Activated CD4-positive, alpha-beta T cell treated with anti-CD3 and anti-CD28 coated beads, Interleukin-2, amount 10 ng/mL, durations not matched to agents 7 days and 5 days (primary cell): ENCODE measurements at regions not wholly inside any gene's neighbourhood (a gene's known extent, or its start where the extent isn't known, plus 50 kb on each side); places are given as distances from the start of the nearest gene placed in this dataset.

ENCODE experiments used
- CTCF ChIA-PET: fragments of 350-600 bp; sonication (Branson Sonifier 250); formaldehyde crosslinking; loops from one replicate; lab custom pipeline; 2021; ENCODE audit warnings: antibody characterized with exemption; lab: Charles Lee
- POLR2A ChIA-PET: fragments of 350-600 bp; sonication (Branson Sonifier 250); formaldehyde crosslinking; loops from one replicate; lab custom pipeline; 2021; ENCODE audit warnings: antibody characterized with exemption; lab: Charles Lee
- DNase-seq: peaks from one replicate; pipeline ENCODE4 v3.0.0-alpha.2; 2020
- H3K27ac Mint-ChIP-seq: one replicate; pipeline ENCODE4 v1.8.0; 2021; ENCODE audit warnings: mild to moderate bottlenecking, moderate library complexity, mixed read lengths
- H3K27me3 Mint-ChIP-seq: one replicate; pipeline ENCODE4 v1.8.0; 2021; ENCODE audit warnings: mixed read lengths
- H3K36me3 Mint-ChIP-seq: one replicate; pipeline ENCODE4 v1.8.0; 2021; ENCODE audit warnings: low read depth, mixed read lengths
- H3K4me1 Mint-ChIP-seq: one replicate; pipeline ENCODE4 v1.8.0; 2021; ENCODE audit warnings: mixed read lengths
- H3K4me3 Mint-ChIP-seq: one replicate; pipeline ENCODE4 v1.8.0; 2021; ENCODE audit warnings: mild to moderate bottlenecking, moderate library complexity, mixed read lengths
- H3K9me3 Mint-ChIP-seq: one replicate; pipeline ENCODE4 v1.8.0; 2021; ENCODE audit warnings: mixed read lengths

GRCh38 chr14:49489341-49489740, 96.8 kb downstream of the RPS29 start:
- H3K36me3 Mint-ChIP-seq, result no peaks in the 10 kb centered on the region
- peaks cover 8% of the 10 kb centered on the region for H3K27me3 Mint-ChIP-seq
- no peaks in the 10 kb centered on the region for H3K9me3 Mint-ChIP-seq
- H3K4me3 Mint-ChIP-seq, result no peak overlapping the region
- POLR2A ChIA-PET, result no interaction called here
- H3K27ac Mint-ChIP-seq, result no peak overlapping the region
- H3K4me1 Mint-ChIP-seq, result no peaks in the 10 kb centered on the region
- CTCF ChIA-PET, result no interaction called here
- no peak for DNase-seq

GRCh38 chr14:49487238-49487637, 98.9 kb downstream of the RPS29 start:
- H3K9me3 Mint-ChIP-seq, result no peaks in the 10 kb centered on the region
- no peak overlapping the region for H3K4me3 Mint-ChIP-seq
- DNase-seq, result no peak
- peaks cover 16% of the 10 kb centered on the region for H3K4me1 Mint-ChIP-seq
- H3K27ac Mint-ChIP-seq, result no peak overlapping the region
- POLR2A ChIA-PET, result no interaction called here
- H3K36me3 Mint-ChIP-seq, result no peaks in the 10 kb centered on the region
- CTCF ChIA-PET, result no interaction called here
- H3K27me3 Mint-ChIP-seq, result peaks cover 8% of the 10 kb centered on the region

DNA sequence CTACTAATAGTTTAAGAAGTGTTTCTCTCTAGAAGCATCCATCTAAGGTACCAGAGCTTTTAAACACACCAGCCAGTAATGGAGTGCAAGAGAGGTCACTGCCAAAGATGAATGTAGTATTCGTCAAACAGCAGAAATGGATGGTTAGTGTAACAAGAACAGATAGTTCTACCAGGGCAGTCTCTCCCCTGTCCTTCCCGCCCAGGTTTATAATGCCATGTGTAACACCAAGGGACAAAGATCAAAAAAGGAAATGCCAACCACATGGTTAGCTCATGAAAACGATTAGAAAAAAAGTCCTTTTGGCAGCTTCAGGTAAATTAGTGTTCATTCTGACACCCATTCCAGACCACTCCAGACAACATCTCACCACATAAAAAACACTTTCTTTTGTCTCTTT, 100.9 kb downstream of the RPS29 start:
- Mint-ChIP-seq H3K4me1 (peaks cover 16% of the 10 kb centered on the region), H3K36me3 (peaks cover 2% of the 10 kb centered on the region), H3K27me3 (peaks cover 8% of the 10 kb centered on the region), H3K4me3 (no peak overlapping the region), H3K9me3 (peaks cover 6% of the 10 kb centered on the region), H3K27ac (no peak overlapping the region)
- no peak for DNase-seq
- CTCF ChIA-PET, result interaction anchor here (2.1 kb wide), 1 partner anchor 12 kb away, joined by 5 read pairs; no protein-coding TSS in a partner anchor
- POLR2A ChIA-PET, result no interaction called here

GRCh38 chr14:49484180-49484579, 102.0 kb downstream of the RPS29 start:
- ChIA-PET POLR2A (no interaction called here), CTCF (interaction anchor here (1.0 to 2.1 kb wide), 2 partner anchors 13 to 23 kb away, joined by 3 to 5 read pairs; no protein-coding TSS in a partner anchor)
- H3K36me3 Mint-ChIP-seq, result peaks cover 2% of the 10 kb centered on the region
- peaks cover 8% of the 10 kb centered on the region for H3K27me3 Mint-ChIP-seq
- no peak overlapping the region for H3K27ac Mint-ChIP-seq
- peaks cover 16% of the 10 kb centered on the region for H3K4me1 Mint-ChIP-seq
- no peak for DNase-seq
- H3K4me3 Mint-ChIP-seq, result no peak overlapping the region
- peaks cover 6% of the 10 kb centered on the region for H3K9me3 Mint-ChIP-seq

DNA sequence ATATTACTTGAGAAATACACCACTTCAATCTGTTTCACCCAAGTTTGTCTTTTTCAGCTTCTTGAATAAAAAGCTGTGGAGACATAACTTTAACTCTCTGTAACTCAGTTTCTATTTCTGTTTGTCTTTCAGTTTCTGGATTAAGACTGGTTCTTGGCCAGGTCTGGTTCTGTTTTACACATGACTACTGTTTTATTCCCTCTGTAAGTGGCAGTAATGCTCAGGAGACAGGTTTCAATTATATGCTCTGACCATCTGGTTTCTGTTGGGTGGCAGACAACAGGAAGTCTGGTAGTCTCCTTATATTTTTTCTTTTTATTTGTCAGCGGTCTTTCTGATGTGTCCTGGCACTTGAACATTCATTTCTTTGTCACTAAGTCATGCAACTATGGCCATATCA, 102.9 kb downstream of the RPS29 start:
- peak overlapping the region; percentile 48 for H3K27ac Mint-ChIP-seq
- ChIA-PET POLR2A (no interaction called here), CTCF (no interaction called here)

DNA sequence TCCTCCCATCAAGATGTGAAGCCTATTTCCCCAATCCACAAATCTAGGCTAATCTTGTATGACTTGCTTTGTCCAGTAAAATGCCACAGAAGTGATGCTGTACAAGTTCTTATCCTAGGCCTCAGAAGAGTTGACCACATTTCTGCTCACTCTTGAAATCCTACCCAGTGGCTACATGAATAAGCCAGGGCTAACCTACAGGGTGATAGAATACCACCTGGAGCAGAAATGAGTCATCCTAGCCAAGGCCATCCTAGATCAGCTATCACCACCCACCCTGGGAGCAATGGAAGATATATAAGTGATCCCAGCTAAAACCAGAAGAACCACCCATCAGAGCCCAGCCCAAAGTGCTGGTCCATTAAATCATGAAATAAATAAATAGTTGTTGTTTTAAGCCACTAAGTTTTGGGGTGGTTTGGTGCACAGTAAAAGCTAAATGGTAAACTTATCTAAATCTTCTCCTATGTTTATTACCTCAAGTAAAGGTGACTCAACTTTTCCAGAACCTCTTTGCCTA, 105.1 kb downstream of the RPS29 start:
- ChIA-PET POLR2A (no interaction called here), CTCF (no interaction called here)
- no peak overlapping the region for H3K4me3 Mint-ChIP-seq
- H3K27ac Mint-ChIP-seq, result no peak overlapping the region
- H3K4me1 Mint-ChIP-seq, result peaks cover 16% of the 10 kb centered on the region
- H3K27me3 Mint-ChIP-seq, result peaks cover 2% of the 10 kb centered on the region
- H3K9me3 Mint-ChIP-seq, result peaks cover 6% of the 10 kb centered on the region
- peaks cover 2% of the 10 kb centered on the region for H3K36me3 Mint-ChIP-seq
- no peak for DNase-seq

More for the DNA sequence above, 102.9 kb downstream of the RPS29 start:
- no peak for DNase-seq
- Mint-ChIP-seq H3K36me3 (peaks cover 2% of the 10 kb centered on the region), H3K4me1 (peaks cover 16% of the 10 kb centered on the region), H3K9me3 (peaks cover 6% of the 10 kb centered on the region), H3K27me3 (peaks cover 8% of the 10 kb centered on the region), H3K4me3 (no peak overlapping the region)

- POLR2A ChIA-PET, result no interaction called here
- DNase-seq, result no peak
- H3K27me3 Mint-ChIP-seq, result no peaks in the 10 kb centered on the region
- no peak overlapping the region for H3K27ac Mint-ChIP-seq
- CTCF ChIA-PET, result interaction anchor here (0.6 kb wide), 1 partner anchor 66 kb away, joined by 5 read pairs; no protein-coding TSS in a partner anchor
- peaks cover 2% of the 10 kb centered on the region for H3K36me3 Mint-ChIP-seq
- H3K4me3 Mint-ChIP-seq, result no peak overlapping the region
- H3K9me3 Mint-ChIP-seq, result peaks cover 6% of the 10 kb centered on the region
- peaks cover 16% of the 10 kb centered on the region for H3K4me1 Mint-ChIP-seq
Observed at GRCh38 chr14:49480053-49480760, 106.0 kb downstream of the RPS29 start.

DNA sequence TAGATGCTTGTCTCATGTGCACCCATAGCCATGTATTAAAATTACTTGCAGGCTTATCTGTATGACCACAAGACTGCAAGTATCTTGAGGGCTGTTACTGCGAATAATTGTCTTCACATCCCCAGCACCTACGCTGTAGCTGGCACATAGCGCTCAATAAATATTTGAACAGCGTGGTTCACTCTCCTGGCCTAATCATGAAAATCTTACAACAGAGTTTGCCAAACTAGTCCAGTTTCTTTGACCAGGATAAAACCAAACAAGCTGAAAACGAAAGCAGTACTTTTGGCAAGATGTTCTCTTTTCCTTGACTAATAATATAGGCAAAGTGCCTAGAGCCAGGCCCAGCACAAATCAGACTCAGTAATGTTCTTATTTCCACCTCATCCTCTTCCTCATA, 106.7 kb downstream of the RPS29 start:
- Mint-ChIP-seq H3K9me3 (peaks cover 6% of the 10 kb centered on the region), H3K4me3 (no peak overlapping the region), H3K27me3 (no peaks in the 10 kb centered on the region), H3K27ac (no peak overlapping the region), H3K4me1 (peaks cover 16% of the 10 kb centered on the region), H3K36me3 (peaks cover 2% of the 10 kb centered on the region)
- POLR2A ChIA-PET, result no interaction called here
- no peak for DNase-seq
- CTCF ChIA-PET, result no interaction called here

GRCh38 chr14:49478784-49479183, 107.4 kb downstream of the RPS29 start:
- POLR2A ChIA-PET, result no interaction called here

GRCh38 chr14:49467091-49467490, 119.1 kb downstream of the RPS29 start:
- DNase-seq, result no peak
- H3K27me3 Mint-ChIP-seq, result peaks cover 8% of the 10 kb centered on the region
- no peaks in the 10 kb centered on the region for H3K9me3 Mint-ChIP-seq
- H3K27ac Mint-ChIP-seq, result no peak overlapping the region
- POLR2A ChIA-PET, result no interaction called here
- no peaks in the 10 kb centered on the region for H3K4me1 Mint-ChIP-seq
- H3K4me3 Mint-ChIP-seq, result no peak overlapping the region
- CTCF ChIA-PET, result interaction anchor here (0.6 kb wide), 1 partner anchor 166 kb away, joined by 3 read pairs; no protein-coding TSS in a partner anchor
- no peaks in the 10 kb centered on the region for H3K36me3 Mint-ChIP-seq

More at GRCh38 chr14:49478784-49479183, 107.4 kb downstream of the RPS29 start:
- DNase-seq, result no peak
- CTCF ChIA-PET, result no interaction called here
- Mint-ChIP-seq H3K27ac (no peak overlapping the region), H3K9me3 (peaks cover 6% of the 10 kb centered on the region), H3K4me1 (peaks cover 14% of the 10 kb centered on the region), H3K36me3 (peaks cover 2% of the 10 kb centered on the region), H3K4me3 (no peak overlapping the region), H3K27me3 (no peaks in the 10 kb centered on the region)

DNA sequence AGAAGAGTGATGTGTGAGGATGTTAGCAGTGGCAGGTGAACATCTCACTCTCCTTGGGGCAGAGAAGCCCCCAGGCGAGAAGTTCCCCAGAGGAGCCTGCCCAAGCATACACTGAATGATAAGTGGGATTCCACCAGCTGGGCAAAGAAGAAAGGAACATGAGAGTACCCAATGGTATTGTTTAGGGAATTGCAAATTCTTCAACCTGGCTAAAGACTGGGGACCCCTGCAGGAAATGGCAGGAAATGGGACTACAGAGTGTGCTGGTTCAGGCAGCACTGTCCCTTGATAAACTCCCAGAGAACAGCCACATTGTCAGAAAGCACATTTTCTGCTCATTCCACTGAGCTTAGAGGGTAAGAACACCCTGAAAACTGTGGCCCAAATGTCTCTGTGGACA, 121.3 kb downstream of the RPS29 start:
- POLR2A ChIA-PET, result no interaction called here
- no peak overlapping the region for H3K4me3 Mint-ChIP-seq
- no peaks in the 10 kb centered on the region for H3K9me3 Mint-ChIP-seq
- no peaks in the 10 kb centered on the region for H3K4me1 Mint-ChIP-seq
- CTCF ChIA-PET, result no interaction called here
- no peaks in the 10 kb centered on the region for H3K36me3 Mint-ChIP-seq
- peaks cover 8% of the 10 kb centered on the region for H3K27me3 Mint-ChIP-seq
- no peak overlapping the region for H3K27ac Mint-ChIP-seq
- DNase-seq, result no peak

GRCh38 chr14:49463146-49463545, 123.0 kb downstream of the RPS29 start:
- CTCF ChIA-PET, result interaction anchor here (2.0 kb wide), 1 partner anchor 13 kb away, joined by 8 read pairs; no protein-coding TSS in a partner anchor
- Mint-ChIP-seq H3K36me3 (no peaks in the 10 kb centered on the region), H3K9me3 (no peaks in the 10 kb centered on the region), H3K4me1 (no peaks in the 10 kb centered on the region), H3K27ac (no peak overlapping the region), H3K4me3 (no peak overlapping the region), H3K27me3 (peaks cover 4% of the 10 kb centered on the region)
- POLR2A ChIA-PET, result no interaction called here
- DNase-seq, result no peak
